Fibroblast of the aortic adventitia (primary cell): ENCODE measurements at regions not wholly inside any gene's neighbourhood (a gene's known extent, or its start where the extent isn't known, plus 50 kb on each side); places are given as distances from the start of the nearest gene placed in this dataset.

Source experiments
- DNase-seq: peaks from one replicate; pipeline ENCODE4 v3.0.0-alpha.2; 2010; ENCODE audit warnings: low read depth
- H3K4me3 ChIP-seq: 2 replicates; pipeline ENCODE4 v1.5.1; 2011; ENCODE audit warnings: low read depth, mild to moderate bottlenecking, control low read depth, low read length, moderate library complexity
- TF ChIP-seq, protein P1 (sequence below): IDR thresholded peaks from 2 replicates; pipeline ENCODE4 v1.5.1; 2011; ENCODE audit warnings: mild to moderate bottlenecking, low read length, control low read depth, inconsistent platforms; ENCODE audit not compliant: insufficient read depth

DNA sequence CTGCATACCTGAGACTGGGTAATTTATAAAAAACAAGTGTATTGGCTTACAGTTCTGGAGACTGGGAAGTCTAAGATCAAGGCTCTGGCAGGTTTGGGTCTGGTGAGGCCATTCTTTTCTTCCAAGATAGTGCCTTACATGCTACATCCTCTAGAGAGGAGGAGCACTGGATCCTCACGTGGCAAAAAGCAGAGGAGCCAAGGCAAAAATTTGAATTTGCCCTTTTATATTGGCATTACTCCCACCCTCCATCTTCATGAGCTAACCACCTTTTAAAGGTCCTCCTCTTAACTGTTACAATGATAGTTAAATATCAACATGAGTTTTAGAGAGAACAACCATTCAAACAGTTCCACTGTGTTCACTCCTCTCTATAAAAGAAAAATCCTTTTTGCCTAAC is 286.3 kb upstream of the SEL1L start:
- no peak for DNase-seq
- TF ChIP-seq, protein P1, sequence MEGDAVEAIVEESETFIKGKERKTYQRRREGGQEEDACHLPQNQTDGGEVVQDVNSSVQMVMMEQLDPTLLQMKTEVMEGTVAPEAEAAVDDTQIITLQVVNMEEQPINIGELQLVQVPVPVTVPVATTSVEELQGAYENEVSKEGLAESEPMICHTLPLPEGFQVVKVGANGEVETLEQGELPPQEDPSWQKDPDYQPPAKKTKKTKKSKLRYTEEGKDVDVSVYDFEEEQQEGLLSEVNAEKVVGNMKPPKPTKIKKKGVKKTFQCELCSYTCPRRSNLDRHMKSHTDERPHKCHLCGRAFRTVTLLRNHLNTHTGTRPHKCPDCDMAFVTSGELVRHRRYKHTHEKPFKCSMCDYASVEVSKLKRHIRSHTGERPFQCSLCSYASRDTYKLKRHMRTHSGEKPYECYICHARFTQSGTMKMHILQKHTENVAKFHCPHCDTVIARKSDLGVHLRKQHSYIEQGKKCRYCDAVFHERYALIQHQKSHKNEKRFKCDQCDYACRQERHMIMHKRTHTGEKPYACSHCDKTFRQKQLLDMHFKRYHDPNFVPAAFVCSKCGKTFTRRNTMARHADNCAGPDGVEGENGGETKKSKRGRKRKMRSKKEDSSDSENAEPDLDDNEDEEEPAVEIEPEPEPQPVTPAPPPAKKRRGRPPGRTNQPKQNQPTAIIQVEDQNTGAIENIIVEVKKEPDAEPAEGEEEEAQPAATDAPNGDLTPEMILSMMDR = no peak
- H3K4me3 ChIP-seq = no peak overlapping the region

DNA sequence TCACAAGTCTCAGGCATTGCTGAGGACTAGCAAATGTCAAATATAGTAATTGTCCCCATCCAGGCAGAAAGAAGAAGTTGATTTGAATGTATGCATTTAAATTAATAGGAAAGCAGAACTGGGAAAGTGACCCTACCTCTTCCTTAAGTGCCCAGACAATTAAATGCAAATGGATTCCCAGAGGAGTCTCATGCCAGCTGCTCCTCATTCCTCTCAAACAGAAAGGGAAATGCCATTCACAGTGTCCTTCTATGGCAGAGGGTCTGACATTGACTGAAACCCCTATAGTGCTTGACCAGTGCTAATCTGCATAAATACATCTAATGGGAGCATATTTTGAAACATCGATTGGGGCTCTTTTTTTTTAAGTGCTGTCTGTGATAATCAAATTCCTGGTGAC is 292.4 kb upstream of the SEL1L start:
- H3K4me3 ChIP-seq = no peak overlapping the region
- TF ChIP-seq, protein P1 = no peak
- DNase-seq = no peak

DNA sequence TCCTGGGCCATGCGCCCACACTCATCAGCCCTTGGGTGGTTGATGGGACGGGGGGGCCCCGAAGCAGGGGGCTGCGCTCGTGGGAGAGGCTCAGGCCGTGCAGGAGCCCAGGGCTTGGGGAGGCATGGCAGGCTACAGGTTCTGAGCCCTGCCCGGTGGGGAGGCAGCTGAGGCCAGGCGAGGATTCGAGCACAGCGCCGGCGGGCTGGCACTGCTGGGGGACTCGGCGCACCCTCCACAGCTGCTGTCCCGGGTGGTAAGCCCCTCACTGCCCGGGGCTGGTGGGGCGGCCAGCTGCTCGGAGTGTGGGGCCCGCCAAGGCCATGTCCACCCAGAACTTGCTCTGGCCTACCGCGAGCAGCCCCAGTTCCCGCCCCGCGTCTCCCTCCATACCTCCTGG is 295.8 kb upstream of the SEL1L start:
- TF ChIP-seq, protein P1 = no peak
- DNase-seq = no peak
- H3K4me3 ChIP-seq = no peak overlapping the region

DNA sequence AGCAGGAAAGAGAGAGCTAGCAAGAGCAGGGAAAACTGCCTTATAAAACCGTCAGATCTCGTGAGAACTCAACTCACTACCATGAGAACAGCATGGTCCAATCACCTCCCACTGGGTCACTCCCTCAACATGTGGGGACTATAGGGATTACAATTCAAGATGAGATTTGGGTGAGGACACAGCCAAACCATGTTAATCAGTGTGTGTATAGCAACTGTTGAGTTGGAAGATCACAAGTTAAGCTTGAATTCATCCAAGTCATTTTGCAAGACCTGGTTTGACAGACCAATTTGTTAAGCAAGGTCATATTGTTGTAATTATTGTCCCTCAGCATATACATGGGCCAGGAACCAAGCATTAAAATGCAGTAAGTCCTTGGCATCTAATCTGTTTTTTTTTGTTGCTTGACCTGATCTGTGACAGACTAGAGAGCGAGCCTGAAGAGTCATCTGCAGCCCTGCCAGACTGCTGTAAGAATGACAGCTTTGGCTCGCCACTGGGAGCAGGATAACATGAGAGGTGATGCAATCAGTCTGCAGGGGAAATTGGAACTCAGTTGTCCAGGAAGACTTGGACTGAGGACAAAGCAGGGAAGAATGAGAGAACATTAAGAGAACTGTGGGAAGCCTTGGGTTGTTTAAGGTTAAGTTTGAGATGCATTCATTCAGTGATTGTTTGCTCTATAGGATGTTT is 297.6 kb upstream of the SEL1L start:
- H3K4me3 ChIP-seq = no peak overlapping the region
- TF ChIP-seq, protein P1 = no peak
- DNase-seq = no peak

DNA sequence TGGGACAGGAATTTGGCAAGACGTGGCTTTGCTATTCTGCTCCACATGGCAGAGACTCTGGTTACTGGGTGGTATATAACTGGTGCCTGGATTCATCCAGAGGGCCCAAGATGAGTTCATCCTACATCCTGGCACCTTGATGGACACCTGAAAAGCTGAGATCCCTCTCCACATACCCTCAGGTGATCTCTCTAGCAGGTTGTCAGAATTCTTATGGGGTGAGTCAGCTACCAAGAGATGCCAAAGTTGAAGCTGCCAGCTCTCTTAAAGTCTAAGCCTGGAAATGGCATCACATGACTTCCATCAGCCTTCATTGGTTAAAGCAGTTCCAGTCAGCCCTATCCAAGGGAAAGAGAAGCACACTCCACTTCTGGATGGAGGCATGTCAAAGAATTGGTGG is 300.7 kb upstream of the SEL1L start:
- no peak for DNase-seq
- TF ChIP-seq, protein P1 = no peak
- H3K4me3 ChIP-seq = no peak overlapping the region

DNA sequence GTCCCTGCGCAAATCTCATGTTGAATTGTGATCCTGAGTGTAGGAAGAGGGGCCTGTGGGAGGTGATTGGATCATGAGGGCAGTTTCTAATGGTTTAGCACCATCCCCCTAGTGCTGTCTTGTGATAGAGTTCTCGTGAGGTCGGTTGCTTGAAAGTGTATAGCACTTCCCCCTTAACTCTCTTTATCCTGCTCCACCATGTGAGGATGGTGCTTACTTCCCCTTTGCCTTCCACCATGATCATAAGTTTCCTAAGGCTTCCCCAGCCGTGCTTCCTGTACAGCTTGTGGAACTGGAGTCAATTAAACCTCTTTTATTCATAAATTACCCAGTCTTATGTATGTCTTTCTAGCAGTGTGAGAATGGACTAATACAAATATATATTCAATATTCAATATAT is 303.7 kb upstream of the SEL1L start:
- DNase-seq = no peak
- no peak overlapping the region for H3K4me3 ChIP-seq
- TF ChIP-seq, protein P1 = no peak

DNA sequence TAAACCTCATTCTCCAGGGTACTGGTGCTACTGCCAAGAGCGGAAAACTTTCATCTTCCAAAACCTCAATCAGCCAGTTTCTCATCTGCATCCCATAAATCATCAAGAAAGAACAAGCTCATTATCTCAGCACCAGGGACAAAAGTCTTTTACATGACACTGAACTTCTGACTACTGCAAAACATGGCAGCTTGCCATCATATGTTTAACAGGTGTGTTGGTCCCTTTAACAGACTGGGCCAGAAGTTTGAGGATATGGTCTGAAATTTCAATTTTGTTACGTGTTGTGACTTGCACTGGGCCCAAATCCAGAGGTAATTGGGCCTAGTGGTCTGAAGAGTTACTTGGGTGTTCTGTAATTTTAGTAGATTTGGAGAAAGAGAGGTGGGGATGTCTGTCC is 305.4 kb upstream of the SEL1L start:
- H3K4me3 ChIP-seq = no peak overlapping the region
- TF ChIP-seq, protein P1 = no peak
- no peak for DNase-seq
